PFSK-1 (cell line): ENCODE measurements at regions not wholly inside any gene's neighbourhood (a gene's known extent, or its start where the extent isn't known, plus 50 kb on each side); places are given as distances from the start of the nearest gene placed in this dataset.

Experiments
- FOXP2 ChIP-seq: optimal IDR thresholded peaks from 2 replicates; pipeline ENCODE3; 2011; ENCODE audit warnings: borderline replicate concordance, control low read depth, inconsistent platforms; ENCODE audit not compliant: insufficient read depth; ENCODE audit errors: extremely low read length, extremely low read depth
- POLR2AphosphoS5 ChIP-seq: IDR thresholded peaks from 2 replicates; pipeline ENCODE4 v1.6.1; 2012; ENCODE audit warnings: low read depth, mild to moderate bottlenecking, control low read depth, low read length, moderate library complexity
- SIN3A ChIP-seq: IDR thresholded peaks from 2 replicates; pipeline ENCODE4 v1.6.1; 2012; ENCODE audit warnings: mild to moderate bottlenecking, low read length, moderate library complexity, borderline replicate concordance; ENCODE audit not compliant: insufficient read depth
- TAF1 ChIP-seq: IDR thresholded peaks from 2 replicates; pipeline ENCODE4 v1.6.1; 2012; ENCODE audit warnings: low read length, control low read depth, borderline replicate concordance; ENCODE audit not compliant: insufficient read depth
- TF ChIP-seq, protein P1 (sequence below), 2 experiments: IDR thresholded peaks; 2 replicates each; pipeline versions ENCODE4 v1.6.1 to v1.8.0; 2011 to 2012; ENCODE audit warnings: low read depth in 2 of 2, low read length in 2 of 2, control low read depth in 1 of 2, inconsistent platforms in 1 of 2, mild to moderate bottlenecking in 1 of 2, moderate library complexity in 1 of 2; ENCODE audit not compliant: insufficient read depth in 1 of 2

GRCh38 chr5:125258615-125259014, 512.2 kb upstream of the ZNF608 start:
- TF ChIP-seq, protein P1, sequence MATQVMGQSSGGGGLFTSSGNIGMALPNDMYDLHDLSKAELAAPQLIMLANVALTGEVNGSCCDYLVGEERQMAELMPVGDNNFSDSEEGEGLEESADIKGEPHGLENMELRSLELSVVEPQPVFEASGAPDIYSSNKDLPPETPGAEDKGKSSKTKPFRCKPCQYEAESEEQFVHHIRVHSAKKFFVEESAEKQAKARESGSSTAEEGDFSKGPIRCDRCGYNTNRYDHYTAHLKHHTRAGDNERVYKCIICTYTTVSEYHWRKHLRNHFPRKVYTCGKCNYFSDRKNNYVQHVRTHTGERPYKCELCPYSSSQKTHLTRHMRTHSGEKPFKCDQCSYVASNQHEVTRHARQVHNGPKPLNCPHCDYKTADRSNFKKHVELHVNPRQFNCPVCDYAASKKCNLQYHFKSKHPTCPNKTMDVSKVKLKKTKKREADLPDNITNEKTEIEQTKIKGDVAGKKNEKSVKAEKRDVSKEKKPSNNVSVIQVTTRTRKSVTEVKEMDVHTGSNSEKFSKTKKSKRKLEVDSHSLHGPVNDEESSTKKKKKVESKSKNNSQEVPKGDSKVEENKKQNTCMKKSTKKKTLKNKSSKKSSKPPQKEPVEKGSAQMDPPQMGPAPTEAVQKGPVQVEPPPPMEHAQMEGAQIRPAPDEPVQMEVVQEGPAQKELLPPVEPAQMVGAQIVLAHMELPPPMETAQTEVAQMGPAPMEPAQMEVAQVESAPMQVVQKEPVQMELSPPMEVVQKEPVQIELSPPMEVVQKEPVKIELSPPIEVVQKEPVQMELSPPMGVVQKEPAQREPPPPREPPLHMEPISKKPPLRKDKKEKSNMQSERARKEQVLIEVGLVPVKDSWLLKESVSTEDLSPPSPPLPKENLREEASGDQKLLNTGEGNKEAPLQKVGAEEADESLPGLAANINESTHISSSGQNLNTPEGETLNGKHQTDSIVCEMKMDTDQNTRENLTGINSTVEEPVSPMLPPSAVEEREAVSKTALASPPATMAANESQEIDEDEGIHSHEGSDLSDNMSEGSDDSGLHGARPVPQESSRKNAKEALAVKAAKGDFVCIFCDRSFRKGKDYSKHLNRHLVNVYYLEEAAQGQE (IDR thresholded peaks at IDR 0.05; ENCODE audit: insufficient read depth in 1 of 2, low read depth in 2 of 2, low read length in 2 of 2) = no peak

- no peak for TF ChIP-seq FOXP2
- TF ChIP-seq SIN3A = no peak
These were observed 515.2 kb upstream of the ZNF608 start for GRCh38 chr5:125261505-125262250.

- no peak for TF ChIP-seq TAF1
- no peak for TF ChIP-seq POLR2AphosphoS5
- no peak for TF ChIP-seq SIN3A
- TF ChIP-seq, protein P1 (IDR thresholded peaks at IDR 0.05; ENCODE audit: insufficient read depth in 1 of 2, low read depth in 2 of 2, low read length in 2 of 2) = no peak
- TF ChIP-seq FOXP2 = no peak
These were observed 516.3 kb upstream of the ZNF608 start for GRCh38 chr5:125262782-125263181.

DNA sequence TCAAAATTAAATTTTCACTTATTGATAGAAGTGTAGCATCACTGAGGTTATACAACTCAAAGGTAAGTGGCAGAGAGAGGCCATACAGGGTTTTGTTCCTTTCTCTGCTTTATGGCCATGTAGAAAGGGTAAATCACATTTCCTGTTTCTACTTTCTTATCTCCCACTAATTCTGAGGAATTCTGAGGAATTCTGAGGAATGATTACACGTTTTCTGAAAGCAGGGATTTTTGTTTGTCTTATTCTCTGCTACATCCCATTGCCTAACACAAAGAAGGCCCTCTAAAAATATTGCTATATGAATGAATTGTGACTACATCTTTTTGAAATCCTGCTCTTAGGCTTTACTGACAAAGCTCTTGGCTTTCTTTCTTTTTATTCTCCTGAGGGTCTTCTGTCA, 516.9 kb upstream of the ZNF608 start:
- no peak for TF ChIP-seq TAF1

DNA sequence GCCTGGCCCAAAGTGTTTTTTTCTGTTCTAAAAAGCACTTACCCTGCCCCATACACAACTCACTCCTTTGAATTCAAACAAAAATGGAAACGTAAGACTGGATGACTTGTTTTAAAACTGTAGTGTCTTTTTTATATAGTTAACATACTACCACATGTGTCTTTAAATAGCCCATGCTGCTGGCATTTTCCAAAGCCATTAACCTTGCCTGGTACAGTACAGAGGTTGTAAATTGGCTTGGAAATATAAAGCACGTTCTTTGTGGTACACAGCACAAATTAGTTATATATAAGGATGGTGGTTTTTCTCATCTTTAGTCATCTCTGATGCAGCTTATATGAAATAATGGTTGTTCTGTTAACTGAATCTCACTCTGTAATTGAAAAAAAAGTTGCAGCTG, 519.7 kb upstream of the ZNF608 start:
- no peak for TF ChIP-seq SIN3A

- TF ChIP-seq, protein P1 (IDR thresholded peaks at IDR 0.05; ENCODE audit: insufficient read depth in 1 of 2, low read depth in 2 of 2, low read length in 2 of 2) = no peak
These were observed 521.3 kb upstream of the ZNF608 start for GRCh38 chr5:125267636-125268248.

- TF ChIP-seq SIN3A = no peak
- no peak for TF ChIP-seq TAF1
- TF ChIP-seq, protein P1 (IDR thresholded peaks at IDR 0.05; ENCODE audit: insufficient read depth in 1 of 2, low read depth in 2 of 2, low read length in 2 of 2) = no peak
- TF ChIP-seq POLR2AphosphoS5 = no peak
- TF ChIP-seq FOXP2 = no peak
These were observed 523.5 kb upstream of the ZNF608 start for GRCh38 chr5:125269926-125270325.
